A673 (cell line): ENCODE measurements at regions not wholly inside any gene's neighbourhood (a gene's known extent, or its start where the extent isn't known, plus 50 kb on each side); places are given as distances from the start of the nearest gene placed in this dataset.

Experiments used
- BruUV-seq: library from RNA; stranded (reverse); fragments of 400-500 nt; replicated peaks from 2 replicates; lab custom pipeline; 2021; lab: Mats Ljungman, UMichigan
- CTCF ChIA-PET: fragments of 300-600 bp; sonication (Branson Sonifier 250); formaldehyde crosslinking; loops from one replicate; lab custom pipeline; 2022; ENCODE audit warnings: antibody characterized with exemption; lab: Charles Lee
- POLR2A ChIA-PET: fragments of 300-600 bp; sonication (Branson Sonifier 250); formaldehyde crosslinking; loops from one replicate; lab custom pipeline; 2022; ENCODE audit warnings: antibody characterized with exemption; ENCODE audit not compliant: low non-redundant PET; lab: Charles Lee
- DNase-seq: peaks from one replicate; pipeline ENCODE4 v3.0.0-alpha.2; 2015; ENCODE audit warnings: low spot score
- H3K27ac ChIP-seq: fragments of 200-600 bp; sonication (generic); 2 replicates; pipeline ENCODE4 v1.5.1; 2016; ENCODE audit warnings: mixed run types, low read depth, mild to moderate bottlenecking, mixed read lengths, antibody characterized with exemption, low read length; ENCODE audit not compliant: poor library complexity, severe bottlenecking
- H3K27me3 ChIP-seq: fragments of 200-600 bp; sonication (generic); replicated peaks from 2 replicates; pipeline ENCODE4 v1.6.1; 2017; ENCODE audit warnings: mixed run types, low read depth, mild to moderate bottlenecking, mixed read lengths, antibody characterized with exemption, low read length; ENCODE audit not compliant: insufficient read depth, poor library complexity
- H3K36me3 ChIP-seq: fragments of 200-600 bp; sonication (generic); 2 replicates; pipeline ENCODE4 v1.6.1; 2016; ENCODE audit warnings: mixed run types, mild to moderate bottlenecking, mixed read lengths, antibody characterized with exemption, low read length; ENCODE audit not compliant: insufficient read depth, poor library complexity, severe bottlenecking
- H3K4me1 ChIP-seq: fragments of 200-600 bp; sonication (generic); 2 replicates; pipeline ENCODE4 v1.6.1; 2017; ENCODE audit warnings: mixed run types, mild to moderate bottlenecking, mixed read lengths, antibody characterized with exemption, low read length; ENCODE audit not compliant: insufficient read depth, poor library complexity, severe bottlenecking
- H3K4me3 ChIP-seq: fragments of 200-600 bp; sonication (generic); 2 replicates; pipeline ENCODE4 v1.5.1; 2016; ENCODE audit warnings: low read depth, mixed run types, mild to moderate bottlenecking, mixed read lengths, low read length; ENCODE audit not compliant: poor library complexity, severe bottlenecking
- H3K9me3 ChIP-seq: fragments of 200-600 bp; sonication (generic); 2 replicates; pipeline ENCODE4 v1.6.1; 2016; ENCODE audit warnings: mixed run types, low read depth, mild to moderate bottlenecking, mixed read lengths, antibody characterized with exemption, low read length; ENCODE audit not compliant: poor library complexity, severe bottlenecking
- EZH2 ChIP-seq: fragments of 200-600 bp; sonication (generic); IDR thresholded peaks from 2 replicates; pipeline ENCODE4 v1.6.1; 2017; ENCODE audit warnings: borderline replicate concordance, low read depth, mild to moderate bottlenecking, mixed read lengths, antibody characterized with exemption, low read length; ENCODE audit not compliant: poor library complexity, severe bottlenecking
- intact Hi-C: fragments of 100-400 bp; cut with micrococcal nuclease; formaldehyde crosslinking; loops from one replicate; pipeline ENCODE4 v1.10.0; 2022; ENCODE audit not compliant: unreplicated experiment
- TF ChIP-seq, protein P1 (sequence below): fragments of 300-800, 200-600 bp; sonication (generic); conservative IDR thresholded peaks from 2 replicates; pipeline ENCODE4 v1.5.1; 2017; ENCODE audit warnings: low read depth, mild to moderate bottlenecking, antibody characterized with exemption, low read length, moderate library complexity, mixed read lengths

GRCh38 chr3:40680685-40681657 lies 156.2 kb downstream of the ZNF621 start:
- H3K27ac ChIP-seq = no peak overlapping the region
- intact Hi-C loops = no loop called here
- ChIA-PET CTCF (no interaction called here), POLR2A (no interaction called here)
- TF ChIP-seq, protein P1, sequence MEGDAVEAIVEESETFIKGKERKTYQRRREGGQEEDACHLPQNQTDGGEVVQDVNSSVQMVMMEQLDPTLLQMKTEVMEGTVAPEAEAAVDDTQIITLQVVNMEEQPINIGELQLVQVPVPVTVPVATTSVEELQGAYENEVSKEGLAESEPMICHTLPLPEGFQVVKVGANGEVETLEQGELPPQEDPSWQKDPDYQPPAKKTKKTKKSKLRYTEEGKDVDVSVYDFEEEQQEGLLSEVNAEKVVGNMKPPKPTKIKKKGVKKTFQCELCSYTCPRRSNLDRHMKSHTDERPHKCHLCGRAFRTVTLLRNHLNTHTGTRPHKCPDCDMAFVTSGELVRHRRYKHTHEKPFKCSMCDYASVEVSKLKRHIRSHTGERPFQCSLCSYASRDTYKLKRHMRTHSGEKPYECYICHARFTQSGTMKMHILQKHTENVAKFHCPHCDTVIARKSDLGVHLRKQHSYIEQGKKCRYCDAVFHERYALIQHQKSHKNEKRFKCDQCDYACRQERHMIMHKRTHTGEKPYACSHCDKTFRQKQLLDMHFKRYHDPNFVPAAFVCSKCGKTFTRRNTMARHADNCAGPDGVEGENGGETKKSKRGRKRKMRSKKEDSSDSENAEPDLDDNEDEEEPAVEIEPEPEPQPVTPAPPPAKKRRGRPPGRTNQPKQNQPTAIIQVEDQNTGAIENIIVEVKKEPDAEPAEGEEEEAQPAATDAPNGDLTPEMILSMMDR = no peak
- no peak for TF ChIP-seq EZH2
- H3K27me3 ChIP-seq = no peaks in the 10 kb centered on the region
- no peak for DNase-seq
- BruUV-seq = no TSS peak
- no peaks in the 10 kb centered on the region for H3K9me3 ChIP-seq
- H3K4me1 ChIP-seq = no peaks in the 10 kb centered on the region
- H3K4me3 ChIP-seq = no peak overlapping the region
- H3K36me3 ChIP-seq = no peaks in the 10 kb centered on the region

DNA sequence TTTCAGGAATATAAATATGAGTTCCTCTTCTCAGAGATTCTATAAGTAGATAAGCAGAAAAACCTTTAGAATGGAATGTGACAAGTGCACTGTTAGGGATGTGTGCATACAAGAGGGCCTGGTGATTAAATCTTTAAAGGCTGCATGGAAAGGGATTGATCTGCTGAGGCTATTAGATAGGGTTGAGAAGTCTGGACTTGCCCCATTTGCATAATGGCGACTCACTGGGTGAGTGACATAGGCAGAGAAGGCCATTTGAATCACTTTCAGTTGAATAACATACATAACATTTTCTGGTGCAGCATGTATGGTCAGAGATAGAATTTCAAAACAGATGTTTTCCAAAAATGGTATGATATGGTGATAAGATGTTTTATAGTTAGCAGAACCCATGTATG lies 156.9 kb downstream of the ZNF621 start:
- H3K9me3 ChIP-seq = no peaks in the 10 kb centered on the region
- POLR2A ChIA-PET = no interaction called here

DNA sequence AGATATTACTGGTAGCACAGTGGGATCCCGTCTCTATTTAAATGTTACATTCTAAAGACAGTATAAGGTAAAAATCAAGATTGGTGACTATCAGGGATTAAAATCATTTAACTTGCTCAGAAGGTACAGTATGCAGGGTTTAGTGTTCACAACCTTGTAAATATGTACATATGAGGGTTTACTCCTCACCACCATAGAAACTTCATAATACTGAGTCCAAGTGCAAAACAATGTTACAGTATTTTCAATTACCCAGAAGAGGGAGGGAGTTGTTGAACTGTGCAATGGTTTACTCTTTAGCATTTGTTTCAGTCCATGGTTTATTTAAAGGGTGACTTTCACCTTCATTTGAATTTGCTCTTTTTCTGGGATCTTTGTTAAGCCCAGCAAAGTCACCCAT lies 165.1 kb downstream of the ZNF621 start:
- ChIA-PET CTCF (no interaction called here), POLR2A (no interaction called here)
- no peak for DNase-seq
- H3K9me3 ChIP-seq = no peaks in the 10 kb centered on the region
- H3K27me3 ChIP-seq = no peaks in the 10 kb centered on the region
- no peak for TF ChIP-seq EZH2
- no peak overlapping the region for H3K27ac ChIP-seq
- H3K36me3 ChIP-seq = no peaks in the 10 kb centered on the region
- intact Hi-C loops = no loop called here
- H3K4me3 ChIP-seq = no peak overlapping the region
- no TSS peak for BruUV-seq
- H3K4me1 ChIP-seq = no peaks in the 10 kb centered on the region

More for the DNA sequence above, 156.9 kb downstream of the ZNF621 start:
- DNase-seq = no peak
- Histone ChIP-seq H3K4me3 (no peak overlapping the region), H3K36me3 (no peaks in the 10 kb centered on the region), H3K27ac (no peak overlapping the region), H3K4me1 (no peaks in the 10 kb centered on the region), H3K27me3 (no peaks in the 10 kb centered on the region)
- CTCF ChIA-PET = no interaction called here
- intact Hi-C loops = no loop called here
- TF ChIP-seq EZH2 = no peak
- TF ChIP-seq, protein P1 = no peak
- no TSS peak for BruUV-seq
